HG03095 (cell line): ENCODE measurements at regions not wholly inside any gene's neighbourhood (a gene's known extent, or its start where the extent isn't known, plus 50 kb on each side); places are given as distances from the start of the nearest gene placed in this dataset.

Source experiments
- ATAC-seq: cut with Tn5 transposase; IDR thresholded peaks from one replicate; pipeline ENCODE4 v1.9.1; 2021; ENCODE audit warnings: moderate library complexity; ENCODE audit not compliant: unreplicated experiment

- no peak for ATAC-seq
Measured at GRCh38 chr4:124019749-124020549, 623.4 kb downstream of the SPRY1 start.

- no peak for ATAC-seq
Measured at GRCh38 chr4:124025000-124025399, 628.4 kb downstream of the SPRY1 start.

GRCh38 chr4:124025428-124025827 is 628.8 kb downstream of the SPRY1 start:
- ATAC-seq: no peak

- no peak for ATAC-seq
Measured at GRCh38 chr4:124028182-124028581, 631.6 kb downstream of the SPRY1 start.

GRCh38 chr4:124030147-124030546 is 633.6 kb downstream of the SPRY1 start:
- ATAC-seq: no peak

- no peak for ATAC-seq
Measured at GRCh38 chr4:124032035-124032434, 635.4 kb downstream of the SPRY1 start.

- no peak for ATAC-seq
Measured at GRCh38 chr4:124035364-124036041, 638.9 kb downstream of the SPRY1 start.

- ATAC-seq: no peak
Measured at GRCh38 chr4:124037236-124037635, 640.6 kb downstream of the SPRY1 start.

- no peak for ATAC-seq
Measured at GRCh38 chr4:124044330-124044729, 647.7 kb downstream of the SPRY1 start.

GRCh38 chr4:124044867-124045266 is 648.3 kb downstream of the SPRY1 start:
- ATAC-seq: no peak

- ATAC-seq: no peak
Measured at GRCh38 chr4:124046190-124046589, 649.6 kb downstream of the SPRY1 start.

GRCh38 chr4:124053872-124054538 is 657.4 kb downstream of the SPRY1 start:
- ATAC-seq: no peak

- no peak for ATAC-seq
Measured at GRCh38 chr4:124055336-124055735, 657.2 kb downstream of the ANKRD50 start.

GRCh38 chr4:124055896-124056295 is 656.6 kb downstream of the ANKRD50 start:
- no peak for ATAC-seq

- peak; percentile 57 for ATAC-seq
Measured at GRCh38 chr4:124060261-124060918, 652.1 kb downstream of the ANKRD50 start.

- no peak for ATAC-seq
Measured at GRCh38 chr4:124061413-124061812, 651.1 kb downstream of the ANKRD50 start.

GRCh38 chr4:124065422-124065821 is 647.1 kb downstream of the ANKRD50 start:
- no peak for ATAC-seq

GRCh38 chr4:124065936-124066335 is 646.6 kb downstream of the ANKRD50 start:
- ATAC-seq: no peak

- no peak for ATAC-seq
Measured at GRCh38 chr4:124066595-124066994, 645.9 kb downstream of the ANKRD50 start.

GRCh38 chr4:124067046-124067445 is 645.5 kb downstream of the ANKRD50 start:
- ATAC-seq: no peak
